ENCODE measurements at regions not wholly inside any gene's neighbourhood (a gene's known extent, or its start where the extent isn't known, plus 50 kb on each side); places are given as distances from the start of the nearest gene placed in this dataset.

DNA sequence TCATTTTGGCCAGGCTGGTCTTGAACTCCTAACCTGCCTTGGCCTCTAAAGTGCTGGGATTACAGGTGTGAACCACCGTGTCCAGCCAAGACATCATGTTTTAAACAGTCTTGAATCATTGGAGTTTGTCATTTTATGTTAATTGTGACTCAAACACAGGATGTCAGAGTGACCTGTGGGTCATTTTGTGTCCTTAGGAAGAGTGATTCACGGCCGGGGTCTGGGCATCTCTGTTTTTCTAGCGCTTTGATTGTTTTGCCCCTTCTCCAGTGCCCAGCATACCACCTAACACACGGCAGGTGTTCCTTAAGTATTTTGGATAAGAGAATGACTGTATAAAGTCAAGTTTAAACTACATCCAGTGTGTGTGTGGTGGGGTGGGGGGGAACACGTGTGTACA lies 183.7 kb upstream of the KLF6 start:
- DNase-seq (ENCODE audit: low read depth in 1 of 2, low spot score in 1 of 2): no peak
- TF ChIP-seq, protein P1, sequence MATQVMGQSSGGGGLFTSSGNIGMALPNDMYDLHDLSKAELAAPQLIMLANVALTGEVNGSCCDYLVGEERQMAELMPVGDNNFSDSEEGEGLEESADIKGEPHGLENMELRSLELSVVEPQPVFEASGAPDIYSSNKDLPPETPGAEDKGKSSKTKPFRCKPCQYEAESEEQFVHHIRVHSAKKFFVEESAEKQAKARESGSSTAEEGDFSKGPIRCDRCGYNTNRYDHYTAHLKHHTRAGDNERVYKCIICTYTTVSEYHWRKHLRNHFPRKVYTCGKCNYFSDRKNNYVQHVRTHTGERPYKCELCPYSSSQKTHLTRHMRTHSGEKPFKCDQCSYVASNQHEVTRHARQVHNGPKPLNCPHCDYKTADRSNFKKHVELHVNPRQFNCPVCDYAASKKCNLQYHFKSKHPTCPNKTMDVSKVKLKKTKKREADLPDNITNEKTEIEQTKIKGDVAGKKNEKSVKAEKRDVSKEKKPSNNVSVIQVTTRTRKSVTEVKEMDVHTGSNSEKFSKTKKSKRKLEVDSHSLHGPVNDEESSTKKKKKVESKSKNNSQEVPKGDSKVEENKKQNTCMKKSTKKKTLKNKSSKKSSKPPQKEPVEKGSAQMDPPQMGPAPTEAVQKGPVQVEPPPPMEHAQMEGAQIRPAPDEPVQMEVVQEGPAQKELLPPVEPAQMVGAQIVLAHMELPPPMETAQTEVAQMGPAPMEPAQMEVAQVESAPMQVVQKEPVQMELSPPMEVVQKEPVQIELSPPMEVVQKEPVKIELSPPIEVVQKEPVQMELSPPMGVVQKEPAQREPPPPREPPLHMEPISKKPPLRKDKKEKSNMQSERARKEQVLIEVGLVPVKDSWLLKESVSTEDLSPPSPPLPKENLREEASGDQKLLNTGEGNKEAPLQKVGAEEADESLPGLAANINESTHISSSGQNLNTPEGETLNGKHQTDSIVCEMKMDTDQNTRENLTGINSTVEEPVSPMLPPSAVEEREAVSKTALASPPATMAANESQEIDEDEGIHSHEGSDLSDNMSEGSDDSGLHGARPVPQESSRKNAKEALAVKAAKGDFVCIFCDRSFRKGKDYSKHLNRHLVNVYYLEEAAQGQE (IDR thresholded peaks at IDR 0.05; ENCODE audit: insufficient replicate concordance, low read depth): no peak
- TF ChIP-seq SPI1 (IDR thresholded peaks at IDR 0.05; ENCODE audit: borderline replicate concordance, low read depth) (no peak), POLR2AphosphoS5 (IDR thresholded peaks at IDR 0.05; ENCODE audit: low read depth) (no peak), GABPA (IDR thresholded peaks at IDR 0.05; ENCODE audit: low read depth) (no peak)
- TF ChIP-seq, protein P2, sequence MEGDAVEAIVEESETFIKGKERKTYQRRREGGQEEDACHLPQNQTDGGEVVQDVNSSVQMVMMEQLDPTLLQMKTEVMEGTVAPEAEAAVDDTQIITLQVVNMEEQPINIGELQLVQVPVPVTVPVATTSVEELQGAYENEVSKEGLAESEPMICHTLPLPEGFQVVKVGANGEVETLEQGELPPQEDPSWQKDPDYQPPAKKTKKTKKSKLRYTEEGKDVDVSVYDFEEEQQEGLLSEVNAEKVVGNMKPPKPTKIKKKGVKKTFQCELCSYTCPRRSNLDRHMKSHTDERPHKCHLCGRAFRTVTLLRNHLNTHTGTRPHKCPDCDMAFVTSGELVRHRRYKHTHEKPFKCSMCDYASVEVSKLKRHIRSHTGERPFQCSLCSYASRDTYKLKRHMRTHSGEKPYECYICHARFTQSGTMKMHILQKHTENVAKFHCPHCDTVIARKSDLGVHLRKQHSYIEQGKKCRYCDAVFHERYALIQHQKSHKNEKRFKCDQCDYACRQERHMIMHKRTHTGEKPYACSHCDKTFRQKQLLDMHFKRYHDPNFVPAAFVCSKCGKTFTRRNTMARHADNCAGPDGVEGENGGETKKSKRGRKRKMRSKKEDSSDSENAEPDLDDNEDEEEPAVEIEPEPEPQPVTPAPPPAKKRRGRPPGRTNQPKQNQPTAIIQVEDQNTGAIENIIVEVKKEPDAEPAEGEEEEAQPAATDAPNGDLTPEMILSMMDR (IDR thresholded peaks at IDR 0.05; ENCODE audit: insufficient read depth, low read length): no peak
- Histone ChIP-seq H3K27ac (replicated peaks) (no peak overlapping the region), H3K27me3 (ENCODE audit: insufficient read depth, poor library complexity, severe bottlenecking) (no peaks in the 10 kb centered on the region), H3K4me3 (replicated peaks; ENCODE audit: insufficient read depth, low read length) (no peak overlapping the region)

DNA sequence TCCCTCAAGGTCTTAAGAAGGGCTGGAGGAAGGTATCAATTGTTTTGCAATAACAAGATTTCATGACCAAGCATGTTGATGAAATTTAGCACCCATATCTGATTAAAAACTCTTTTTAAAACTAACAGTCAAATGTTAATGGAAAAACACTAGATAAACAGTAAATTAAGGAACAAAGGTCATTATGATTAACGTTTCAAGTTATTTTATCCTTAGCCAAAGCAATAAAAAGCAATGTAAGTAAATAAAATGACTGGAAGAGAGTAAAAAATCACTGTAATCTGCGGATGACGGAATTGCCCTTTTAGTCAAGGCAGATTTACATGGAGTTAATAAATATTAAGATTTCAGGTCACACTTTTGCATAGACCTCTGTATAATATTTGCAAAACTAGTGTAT lies 179.5 kb upstream of the KLF6 start:
- DNase-seq (ENCODE audit: low read depth in 1 of 2, low spot score in 1 of 2): no peak
- Histone ChIP-seq H3K27me3 (ENCODE audit: insufficient read depth, poor library complexity, severe bottlenecking) (no peaks in the 10 kb centered on the region), H3K27ac (replicated peaks) (no peak overlapping the region), H3K4me3 (replicated peaks; ENCODE audit: insufficient read depth, low read length) (no peak overlapping the region)
- TF ChIP-seq, protein P1 (IDR thresholded peaks at IDR 0.05; ENCODE audit: insufficient replicate concordance, low read depth): no peak
- TF ChIP-seq POLR2AphosphoS5 (IDR thresholded peaks at IDR 0.05; ENCODE audit: low read depth) (no peak), SPI1 (IDR thresholded peaks at IDR 0.05; ENCODE audit: borderline replicate concordance, low read depth) (no peak), GABPA (IDR thresholded peaks at IDR 0.05; ENCODE audit: low read depth) (no peak)
- TF ChIP-seq, protein P2 (IDR thresholded peaks at IDR 0.05; ENCODE audit: insufficient read depth, low read length): no peak

DNA sequence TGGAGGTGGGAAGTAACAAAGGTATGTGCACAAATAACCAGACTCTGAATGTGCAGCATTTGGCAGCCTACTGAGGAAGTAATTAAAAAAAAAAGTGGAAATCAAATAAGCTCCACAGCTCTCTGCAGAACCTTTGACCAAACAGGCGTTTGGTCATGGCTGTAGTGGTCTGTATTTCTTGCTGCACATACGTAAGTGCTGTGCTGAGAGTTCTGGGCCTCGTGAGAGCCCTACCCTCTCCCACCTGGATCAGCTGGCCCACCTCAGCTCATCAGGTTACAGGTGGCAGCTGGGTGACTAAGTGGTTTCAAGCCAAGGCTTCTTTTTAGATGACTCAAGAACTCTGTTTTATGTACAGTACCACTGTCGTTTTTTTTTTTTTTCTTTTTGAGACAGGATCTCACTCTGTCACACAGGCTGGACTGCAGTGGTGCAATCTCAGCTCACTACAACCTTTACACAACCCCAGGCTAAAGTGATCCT lies 178.2 kb upstream of the KLF6 start:
- DNase-seq (ENCODE audit: low read depth in 1 of 2, low spot score in 1 of 2): no peak
- no peaks in the 10 kb centered on the region for H3K27me3 ChIP-seq (ENCODE audit: insufficient read depth, poor library complexity, severe bottlenecking)
- no peak overlapping the region for H3K27ac ChIP-seq (replicated peaks)
- no peak overlapping the region for H3K4me3 ChIP-seq (replicated peaks; ENCODE audit: insufficient read depth, low read length)
- TF ChIP-seq SPI1 (IDR thresholded peaks at IDR 0.05; ENCODE audit: borderline replicate concordance, low read depth): no peak

DNA sequence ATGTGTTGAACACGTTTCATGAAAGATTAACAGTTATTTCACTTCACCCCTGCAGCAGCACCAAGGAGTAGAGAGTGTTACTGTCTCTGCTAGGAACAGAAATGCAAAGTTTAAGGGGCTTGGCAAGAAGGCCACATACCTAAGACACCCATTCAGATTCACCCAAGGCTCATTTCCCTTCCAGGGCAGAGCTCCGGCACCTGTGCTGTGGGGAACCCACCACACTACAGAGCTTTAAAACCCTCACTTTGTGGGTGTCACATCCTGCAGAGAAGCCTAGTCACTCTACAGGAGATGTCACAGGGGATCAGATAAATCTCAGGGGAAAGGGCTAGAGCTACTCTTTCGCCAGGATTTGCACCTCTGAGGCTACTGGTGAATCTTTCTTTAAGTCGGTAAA lies 176.1 kb upstream of the KLF6 start:
- no peak for DNase-seq (ENCODE audit: low read depth in 1 of 2, low spot score in 1 of 2)
- Histone ChIP-seq H3K27ac (replicated peaks) (no peak overlapping the region), H3K27me3 (ENCODE audit: insufficient read depth, poor library complexity, severe bottlenecking) (no peaks in the 10 kb centered on the region), H3K4me3 (replicated peaks; ENCODE audit: insufficient read depth, low read length) (no peak overlapping the region)
- TF ChIP-seq, protein P1 (IDR thresholded peaks at IDR 0.05; ENCODE audit: insufficient replicate concordance, low read depth): no peak
- TF ChIP-seq, protein P2 (IDR thresholded peaks at IDR 0.05; ENCODE audit: insufficient read depth, low read length): no peak
- TF ChIP-seq SPI1 (IDR thresholded peaks at IDR 0.05; ENCODE audit: borderline replicate concordance, low read depth) (no peak), GABPA (IDR thresholded peaks at IDR 0.05; ENCODE audit: low read depth) (no peak), POLR2AphosphoS5 (IDR thresholded peaks at IDR 0.05; ENCODE audit: low read depth) (no peak)
